Thyroid gland (tissue), 4 donors: ENCODE measurements at regions not wholly inside any gene's neighbourhood (a gene's known extent, or its start where the extent isn't known, plus 50 kb on each side); places are given as distances from the start of the nearest gene placed in this dataset.
A peak's percentile ranks its signal among the peaks of the same experiment; 100 is the strongest.

Experiments
- DNase-seq, 2 donors: peaks; one replicate each; pipeline ENCODE4 v3.0.0-alpha.2; 2019
- H3K27ac ChIP-seq, 3 donors: fragments of 200-600 bp; sonication (generic); 1 replicate in 2 of 3; 2 replicates in 1 of 3; pipeline ENCODE4 v1.5.1; 2016 to 2019; ENCODE audit warnings: mild to moderate bottlenecking in 1 of 3, moderate library complexity in 1 of 3
- H3K27me3 ChIP-seq: fragments of 200-600 bp; sonication (generic); one replicate; pipeline ENCODE4 v1.5.1; 2019
- H3K36me3 ChIP-seq, 2 donors: fragments of 200-600 bp; sonication (generic); one replicate each; pipeline ENCODE4 v1.5.1; 2016 to 2019
- H3K4me1 ChIP-seq, 2 donors: fragments of 200-600 bp; sonication (generic); one replicate each; pipeline ENCODE4 v1.5.1; 2017 to 2019
- H3K4me3 ChIP-seq, 3 donors: fragments of 200-600 bp; sonication (generic); replicated peaks in 1 of 3; 1 replicate in 2 of 3; 2 replicates in 1 of 3; pipeline ENCODE4 v1.5.1; 2016; ENCODE audit warnings: mild to moderate bottlenecking in 1 of 3
- H3K9me3 ChIP-seq: fragments of 200-600 bp; sonication (generic); one replicate; pipeline ENCODE4 v1.5.1; 2017
- CTCF ChIP-seq, 6 experiments: fragments of 200-600 bp in 3 of 6; fragments of 450-650 bp in 3 of 6; sonication (generic) in 3 of 6; IDR thresholded peaks; one replicate each; pipeline ENCODE4 v1.5.1; 2016 to 2019; ENCODE audit warnings: antibody characterized with exemption in 6 of 6, mild to moderate bottlenecking in 2 of 6, inconsistent platforms in 1 of 6, moderate library complexity in 1 of 6
- POLR2A ChIP-seq, 2 donors: fragments of 450-650 bp; IDR thresholded peaks; one replicate each; pipeline ENCODE4 v1.6.1; 2017; ENCODE audit warnings: antibody characterized with exemption in 2 of 2, mild to moderate bottlenecking in 2 of 2, moderate library complexity in 1 of 2
- WGBS, 2 donors: methylation state at CpG; one replicate each; pipeline ENCODE4 v1.1.5; 2017; 5-methylcytosine and 5-hydroxymethylcytosine counted together
- intact Hi-C: fragments of 100-400 bp; cut with DNase I; formaldehyde crosslinking; loops from one replicate; pipeline ENCODE4 v1.15.1; 2023

- TF ChIP-seq CTCF (IDR thresholded peaks at IDR 0.05) (no peak), POLR2A (IDR thresholded peaks at IDR 0.05) (no peak)
- Histone ChIP-seq H3K27me3 (no peaks in the 10 kb centered on the region), H3K4me3 (no peak overlapping the region), H3K36me3 (no peaks in the 10 kb centered on the region), H3K9me3 (no peaks in the 10 kb centered on the region), H3K27ac (no peak overlapping the region), H3K4me1 (no peaks in the 10 kb centered on the region)
- WGBS, 2 donors, result 21 to 34% methylated on average over 2 to 3 of the region's 3 CpGs
- intact Hi-C loops, result no loop called here
- no peak for DNase-seq
These were observed 94.5 kb upstream of the EOLA2 start for GRCh38 chrX:150032742-150033141.

- Histone ChIP-seq H3K4me3 (no peak overlapping the region), H3K9me3 (no peaks in the 10 kb centered on the region), H3K36me3 (no peaks in the 10 kb centered on the region), H3K4me1 (no peaks in the 10 kb centered on the region), H3K27ac (no peak overlapping the region), H3K27me3 (no peaks in the 10 kb centered on the region)
- TF ChIP-seq CTCF (IDR thresholded peaks at IDR 0.05) (no peak), POLR2A (IDR thresholded peaks at IDR 0.05) (no peak)
- intact Hi-C loops, result no loop called here
- no peak for DNase-seq
- 98 to 100% methylated on average over 2 of the region's 2 CpGs for WGBS, 2 donors
These were observed 96.5 kb upstream of the EOLA2 start for GRCh38 chrX:150034788-150035187.

GRCh38 chrX:150035531-150035930 lies 97.2 kb upstream of the EOLA2 start:
- Histone ChIP-seq H3K9me3 (no peaks in the 10 kb centered on the region), H3K4me1 (no peaks in the 10 kb centered on the region), H3K4me3 (no peak overlapping the region), H3K36me3 (no peaks in the 10 kb centered on the region), H3K27ac (no peak overlapping the region), H3K27me3 (no peaks in the 10 kb centered on the region)
- DNase-seq, result no peak
- intact Hi-C loops, result no loop called here
- 80 to 84% methylated on average over 2 of the region's 2 CpGs for WGBS, 2 donors
- no peak for TF ChIP-seq CTCF (IDR thresholded peaks at IDR 0.05)
- TF ChIP-seq POLR2A (IDR thresholded peaks at IDR 0.05), result no peak

- peak in 1 of 2 donors; percentile 11 for DNase-seq
- Histone ChIP-seq H3K27me3 (no peaks in the 10 kb centered on the region), H3K36me3 (no peaks in the 10 kb centered on the region), H3K4me3 (no peak overlapping the region), H3K9me3 (no peaks in the 10 kb centered on the region), H3K27ac (no peak overlapping the region), H3K4me1 (no peaks in the 10 kb centered on the region)
- WGBS, 2 donors, result 14 to 24% methylated on average over 2 of the region's 2 CpGs
- intact Hi-C loops, result no loop called here
- TF ChIP-seq POLR2A (IDR thresholded peaks at IDR 0.05) (no peak), CTCF (IDR thresholded peaks at IDR 0.05) (no peak)
These were observed 97.9 kb upstream of the EOLA2 start for GRCh38 chrX:150036181-150036580.

- no peaks in the 10 kb centered on the region for H3K27me3 ChIP-seq
- H3K4me1 ChIP-seq, result no peaks in the 10 kb centered on the region
- no peak overlapping the region for H3K27ac ChIP-seq
- intact Hi-C loops, result no loop called here
- no peak overlapping the region for H3K4me3 ChIP-seq
- no peaks in the 10 kb centered on the region for H3K36me3 ChIP-seq
- H3K9me3 ChIP-seq, result no peaks in the 10 kb centered on the region
- DNase-seq, result no peak
- TF ChIP-seq CTCF (IDR thresholded peaks at IDR 0.05), result no peak
- no peak for TF ChIP-seq POLR2A (IDR thresholded peaks at IDR 0.05)
- WGBS, 2 donors, result 85 to 92% methylated on average over 3 of the region's 3 CpGs
These were observed 98.3 kb upstream of the EOLA2 start for GRCh38 chrX:150036641-150037040.
